HEK293 (cell line): ENCODE measurements at regions not wholly inside any gene's neighbourhood (a gene's known extent, or its start where the extent isn't known, plus 50 kb on each side); places are given as distances from the start of the nearest gene placed in this dataset.

Experiments used
- CTCF ChIA-PET: fragments of 350-600 bp; formaldehyde crosslinking; extraction: SDS; loops from one replicate; lab custom pipeline; 2021; ENCODE audit warnings: antibody characterized with exemption; lab: Yijun Ruan, JAX
- POLR2A ChIA-PET: fragments of 300-600 bp; formaldehyde crosslinking; extraction: SDS; loops from one replicate; lab custom pipeline; 2020; ENCODE audit warnings: antibody characterized with exemption, inconsistent platforms; lab: Yijun Ruan, JAX
- H3K27ac ChIP-seq: fragments of 200-500 bp; sonication (Bioruptor generic); 2 replicates; pipeline ENCODE4 v1.5.1; 2014; ENCODE audit warnings: low read depth, low read length, control low read depth, inconsistent platforms; ENCODE audit errors: extremely low read depth
- H3K36me3 ChIP-seq, 2 experiments: fragments of 200-500 bp in 1 of 2; sonication (Bioruptor generic) in 1 of 2; 1 replicate in 1 of 2; 2 replicates in 1 of 2; pipeline ENCODE4 v1.5.1; 2014 to 2017; ENCODE audit warnings: inconsistent platforms in 2 of 2, low read length in 2 of 2; ENCODE audit not compliant: control insufficient read depth in 2 of 2, insufficient read depth in 1 of 2
- H3K4me1 ChIP-seq: fragments of 200-500 bp; sonication (Bioruptor generic); 2 replicates; pipeline ENCODE4 v1.5.1; 2014; ENCODE audit warnings: mild to moderate bottlenecking, low read length, inconsistent platforms; ENCODE audit not compliant: control insufficient read depth, insufficient read depth
- H3K4me3 ChIP-seq: 2 replicates; pipeline ENCODE4 v1.5.1; 2011; ENCODE audit warnings: low read depth, mild to moderate bottlenecking, control low read depth, low read length, moderate library complexity
- H3K9me3 ChIP-seq: fragments of 200-500 bp; sonication (Bioruptor generic); 2 replicates; pipeline ENCODE4 v1.5.1; 2014; ENCODE audit warnings: low read depth, low read length, inconsistent platforms; ENCODE audit not compliant: control insufficient read depth, insufficient read depth
- HOXD13 ChIP-seq: sonication (generic); formaldehyde crosslinking; IDR thresholded peaks from 2 replicates; pipeline ENCODE4 v1.8.0; 2022; ENCODE audit warnings: missing genetic modification reagents, borderline replicate concordance
- SP2 ChIP-seq: fragments of 450-650 bp; formaldehyde crosslinking; IDR thresholded peaks from 2 replicates; pipeline ENCODE4 v1.5.1; 2016; ENCODE audit warnings: missing biosample characterization, missing genetic modification characterization
- ZBTB7A ChIP-seq: fragments of 450-650 bp; formaldehyde crosslinking; IDR thresholded peaks from 2 replicates; pipeline ENCODE4 v1.5.1; 2016; ENCODE audit warnings: low read depth, missing biosample characterization, missing genetic modification characterization
- ZNF133 ChIP-seq: fragments of 450-650 bp; formaldehyde crosslinking; IDR thresholded peaks from 2 replicates; pipeline ENCODE4 v1.5.1; 2016; ENCODE audit warnings: missing biosample characterization, missing genetic modification characterization
- ZNF138 ChIP-seq: fragments of 450-650 bp; formaldehyde crosslinking; IDR thresholded peaks from 2 replicates; pipeline ENCODE4 v1.5.1; 2016; ENCODE audit warnings: missing biosample characterization, missing genetic modification characterization, borderline replicate concordance
- ZNF184 ChIP-seq: fragments of 450-650 bp; IDR thresholded peaks from 2 replicates; pipeline ENCODE4 v1.5.1; 2018; ENCODE audit warnings: missing biosample characterization, mild to moderate bottlenecking, missing genetic modification characterization
- ZNF2 ChIP-seq: fragments of 450-650 bp; formaldehyde crosslinking; IDR thresholded peaks from 2 replicates; pipeline ENCODE4 v1.5.1; 2016; ENCODE audit warnings: missing biosample characterization, missing genetic modification characterization
- ZNF23 ChIP-seq: fragments of 450-650 bp; formaldehyde crosslinking; IDR thresholded peaks from 2 replicates; pipeline ENCODE4 v1.5.1; 2016; ENCODE audit warnings: missing biosample characterization, missing genetic modification characterization, borderline replicate concordance
- ZNF248 ChIP-seq: fragments of 450-650 bp; formaldehyde crosslinking; IDR thresholded peaks from 2 replicates; pipeline ENCODE4 v1.5.1; 2017; ENCODE audit warnings: missing biosample characterization, missing genetic modification characterization
- ZNF350 ChIP-seq: fragments of 450-650 bp; formaldehyde crosslinking; IDR thresholded peaks from 2 replicates; pipeline ENCODE4 v1.5.0; 2017; ENCODE audit warnings: missing biosample characterization, mild to moderate bottlenecking, missing genetic modification characterization
- ZNF366 ChIP-seq: fragments of 450-650 bp; formaldehyde crosslinking; conservative IDR thresholded peaks from 2 replicates; pipeline ENCODE4 v1.5.1; 2016; ENCODE audit warnings: missing biosample characterization, missing genetic modification characterization
- ZNF510 ChIP-seq: fragments of 450-650 bp; formaldehyde crosslinking; IDR thresholded peaks from 2 replicates; pipeline ENCODE4 v1.5.1; 2018; ENCODE audit warnings: mild to moderate bottlenecking, missing genetic modification characterization, missing biosample characterization; ENCODE audit not compliant: insufficient replicate concordance
- ZNF514 ChIP-seq: fragments of 450-650 bp; formaldehyde crosslinking; IDR thresholded peaks from 2 replicates; pipeline ENCODE4 v1.5.1; 2016; ENCODE audit warnings: missing biosample characterization, missing genetic modification characterization
- ZNF549 ChIP-seq: fragments of 450-650 bp; IDR thresholded peaks from 2 replicates; pipeline ENCODE4 v1.5.1; 2018; ENCODE audit warnings: missing biosample characterization, missing genetic modification characterization, mild to moderate bottlenecking, inconsistent platforms, moderate library complexity
- ZNF664 ChIP-seq: fragments of 450-650 bp; formaldehyde crosslinking; IDR thresholded peaks from 2 replicates; pipeline ENCODE4 v1.5.1; 2016; ENCODE audit warnings: missing biosample characterization, missing genetic modification characterization
- TF ChIP-seq, protein P1 (sequence below): fragments of 450-650 bp; formaldehyde crosslinking; IDR thresholded peaks from 2 replicates; pipeline ENCODE4 v1.5.1; 2016; ENCODE audit warnings: missing biosample characterization, missing genetic modification characterization
- TF ChIP-seq, protein P2 (sequence below): fragments of 450-650 bp; formaldehyde crosslinking; IDR thresholded peaks from 2 replicates; pipeline ENCODE4 v1.5.1; 2016; ENCODE audit warnings: missing biosample characterization, missing genetic modification characterization
- TF ChIP-seq, protein P3 (sequence below): fragments of 450-650 bp; formaldehyde crosslinking; IDR thresholded peaks from 2 replicates; pipeline ENCODE4 v1.5.1; 2016; ENCODE audit warnings: missing biosample characterization, missing genetic modification characterization, borderline replicate concordance
- TF ChIP-seq, protein P4 (sequence below): fragments of 450-650 bp; formaldehyde crosslinking; IDR thresholded peaks from 2 replicates; pipeline ENCODE4 v1.5.1; 2016; ENCODE audit warnings: missing biosample characterization, missing genetic modification characterization, low read depth

DNA sequence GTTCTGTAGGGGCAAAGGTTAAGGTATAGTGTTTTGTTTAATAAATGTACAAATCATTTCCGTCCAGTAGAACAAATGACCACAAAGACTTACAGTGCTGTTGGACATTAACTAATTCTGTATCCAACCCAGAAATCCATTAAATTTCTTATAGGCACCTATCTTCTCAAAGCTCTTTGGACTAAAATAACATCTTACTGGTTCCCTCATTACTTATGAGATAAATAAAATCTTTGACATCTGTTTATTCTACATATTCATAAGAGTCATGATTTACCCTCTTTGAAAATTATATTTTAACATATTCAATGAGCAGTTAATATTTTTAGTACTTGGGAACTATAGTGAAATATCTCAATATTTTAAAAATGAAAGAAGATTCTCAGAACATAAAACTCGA is 102.7 kb upstream of the G2E3 start:
- H3K9me3 ChIP-seq = no peaks in the 10 kb centered on the region
- CTCF ChIA-PET = no interaction called here

DNA sequence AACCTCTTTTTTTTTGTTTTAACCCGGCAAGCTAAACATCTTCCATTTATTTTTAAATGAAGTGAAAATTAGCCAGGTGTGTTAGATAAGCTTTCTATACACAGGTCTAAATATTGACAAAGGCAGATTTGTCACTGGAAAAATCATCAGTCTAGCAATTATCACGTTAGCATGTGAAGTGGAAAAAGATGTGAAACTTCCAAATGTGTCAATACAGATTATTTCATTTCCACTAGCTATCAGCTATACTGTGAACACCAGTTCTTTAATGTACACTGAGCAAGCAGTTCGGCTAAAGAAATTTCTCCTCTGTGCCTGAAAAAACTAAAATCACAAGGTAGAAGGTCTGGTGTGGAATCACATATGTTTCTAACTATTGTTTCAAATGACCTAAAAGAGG is 96.6 kb upstream of the G2E3 start:
- POLR2A ChIA-PET = no interaction called here
- no peaks in the 10 kb centered on the region for H3K9me3 ChIP-seq
- no peaks in the 10 kb centered on the region for H3K4me1 ChIP-seq
- no peaks in the 10 kb centered on the region for H3K36me3 ChIP-seq
- CTCF ChIA-PET = no interaction called here
- H3K4me3 ChIP-seq = no peak overlapping the region
- TF ChIP-seq, protein P1, sequence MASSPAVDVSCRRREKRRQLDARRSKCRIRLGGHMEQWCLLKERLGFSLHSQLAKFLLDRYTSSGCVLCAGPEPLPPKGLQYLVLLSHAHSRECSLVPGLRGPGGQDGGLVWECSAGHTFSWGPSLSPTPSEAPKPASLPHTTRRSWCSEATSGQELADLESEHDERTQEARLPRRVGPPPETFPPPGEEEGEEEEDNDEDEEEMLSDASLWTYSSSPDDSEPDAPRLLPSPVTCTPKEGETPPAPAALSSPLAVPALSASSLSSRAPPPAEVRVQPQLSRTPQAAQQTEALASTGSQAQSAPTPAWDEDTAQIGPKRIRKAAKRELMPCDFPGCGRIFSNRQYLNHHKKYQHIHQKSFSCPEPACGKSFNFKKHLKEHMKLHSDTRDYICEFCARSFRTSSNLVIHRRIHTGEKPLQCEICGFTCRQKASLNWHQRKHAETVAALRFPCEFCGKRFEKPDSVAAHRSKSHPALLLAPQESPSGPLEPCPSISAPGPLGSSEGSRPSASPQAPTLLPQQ (tag by site-specific recombination) = no peak
- TF ChIP-seq HOXD13 (CRISPR knock-in tag) = no peak
- no peak for TF ChIP-seq ZNF514 (tag by site-specific recombination)
- no peak for TF ChIP-seq ZNF23 (tag by site-specific recombination)
- TF ChIP-seq, protein P2, sequence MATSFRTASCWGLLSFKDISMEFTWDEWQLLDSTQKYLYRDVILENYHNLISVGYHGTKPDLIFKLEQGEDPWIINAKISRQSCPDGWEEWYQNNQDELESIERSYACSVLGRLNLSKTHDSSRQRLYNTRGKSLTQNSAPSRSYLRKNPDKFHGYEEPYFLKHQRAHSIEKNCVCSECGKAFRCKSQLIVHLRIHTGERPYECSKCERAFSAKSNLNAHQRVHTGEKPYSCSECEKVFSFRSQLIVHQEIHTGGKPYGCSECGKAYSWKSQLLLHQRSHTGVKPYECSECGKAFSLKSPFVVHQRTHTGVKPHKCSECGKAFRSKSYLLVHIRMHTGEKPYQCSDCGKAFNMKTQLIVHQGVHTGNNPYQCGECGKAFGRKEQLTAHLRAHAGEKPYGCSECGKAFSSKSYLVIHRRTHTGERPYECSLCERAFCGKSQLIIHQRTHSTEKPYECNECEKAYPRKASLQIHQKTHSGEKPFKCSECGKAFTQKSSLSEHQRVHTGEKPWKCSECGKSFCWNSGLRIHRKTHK (tag by site-specific recombination) = no peak
- TF ChIP-seq ZNF248 (tag by site-specific recombination) = no peak
- TF ChIP-seq ZNF350 (tag by site-specific recombination) = no peak
- TF ChIP-seq, protein P3, sequence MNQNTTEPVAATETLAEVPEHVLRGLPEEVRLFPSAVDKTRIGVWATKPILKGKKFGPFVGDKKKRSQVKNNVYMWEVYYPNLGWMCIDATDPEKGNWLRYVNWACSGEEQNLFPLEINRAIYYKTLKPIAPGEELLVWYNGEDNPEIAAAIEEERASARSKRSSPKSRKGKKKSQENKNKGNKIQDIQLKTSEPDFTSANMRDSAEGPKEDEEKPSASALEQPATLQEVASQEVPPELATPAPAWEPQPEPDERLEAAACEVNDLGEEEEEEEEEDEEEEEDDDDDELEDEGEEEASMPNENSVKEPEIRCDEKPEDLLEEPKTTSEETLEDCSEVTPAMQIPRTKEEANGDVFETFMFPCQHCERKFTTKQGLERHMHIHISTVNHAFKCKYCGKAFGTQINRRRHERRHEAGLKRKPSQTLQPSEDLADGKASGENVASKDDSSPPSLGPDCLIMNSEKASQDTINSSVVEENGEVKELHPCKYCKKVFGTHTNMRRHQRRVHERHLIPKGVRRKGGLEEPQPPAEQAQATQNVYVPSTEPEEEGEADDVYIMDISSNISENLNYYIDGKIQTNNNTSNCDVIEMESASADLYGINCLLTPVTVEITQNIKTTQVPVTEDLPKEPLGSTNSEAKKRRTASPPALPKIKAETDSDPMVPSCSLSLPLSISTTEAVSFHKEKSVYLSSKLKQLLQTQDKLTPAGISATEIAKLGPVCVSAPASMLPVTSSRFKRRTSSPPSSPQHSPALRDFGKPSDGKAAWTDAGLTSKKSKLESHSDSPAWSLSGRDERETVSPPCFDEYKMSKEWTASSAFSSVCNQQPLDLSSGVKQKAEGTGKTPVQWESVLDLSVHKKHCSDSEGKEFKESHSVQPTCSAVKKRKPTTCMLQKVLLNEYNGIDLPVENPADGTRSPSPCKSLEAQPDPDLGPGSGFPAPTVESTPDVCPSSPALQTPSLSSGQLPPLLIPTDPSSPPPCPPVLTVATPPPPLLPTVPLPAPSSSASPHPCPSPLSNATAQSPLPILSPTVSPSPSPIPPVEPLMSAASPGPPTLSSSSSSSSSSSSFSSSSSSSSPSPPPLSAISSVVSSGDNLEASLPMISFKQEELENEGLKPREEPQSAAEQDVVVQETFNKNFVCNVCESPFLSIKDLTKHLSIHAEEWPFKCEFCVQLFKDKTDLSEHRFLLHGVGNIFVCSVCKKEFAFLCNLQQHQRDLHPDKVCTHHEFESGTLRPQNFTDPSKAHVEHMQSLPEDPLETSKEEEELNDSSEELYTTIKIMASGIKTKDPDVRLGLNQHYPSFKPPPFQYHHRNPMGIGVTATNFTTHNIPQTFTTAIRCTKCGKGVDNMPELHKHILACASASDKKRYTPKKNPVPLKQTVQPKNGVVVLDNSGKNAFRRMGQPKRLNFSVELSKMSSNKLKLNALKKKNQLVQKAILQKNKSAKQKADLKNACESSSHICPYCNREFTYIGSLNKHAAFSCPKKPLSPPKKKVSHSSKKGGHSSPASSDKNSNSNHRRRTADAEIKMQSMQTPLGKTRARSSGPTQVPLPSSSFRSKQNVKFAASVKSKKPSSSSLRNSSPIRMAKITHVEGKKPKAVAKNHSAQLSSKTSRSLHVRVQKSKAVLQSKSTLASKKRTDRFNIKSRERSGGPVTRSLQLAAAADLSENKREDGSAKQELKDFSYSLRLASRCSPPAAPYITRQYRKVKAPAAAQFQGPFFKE (tag by site-specific recombination) = no peak
- no peak for TF ChIP-seq ZNF184 (tag by site-specific recombination)
- no peak for TF ChIP-seq SP2 (tag by site-specific recombination)
- no peak for TF ChIP-seq ZNF549 (tag by site-specific recombination)
- no peak for TF ChIP-seq ZBTB7A (tag by site-specific recombination)
- no peak for TF ChIP-seq ZNF133 (tag by site-specific recombination)
- TF ChIP-seq ZNF664 (tag by site-specific recombination) = no peak
- TF ChIP-seq ZNF366 = no peak
- no peak for TF ChIP-seq ZNF138 (tag by site-specific recombination)
- TF ChIP-seq, protein P4, sequence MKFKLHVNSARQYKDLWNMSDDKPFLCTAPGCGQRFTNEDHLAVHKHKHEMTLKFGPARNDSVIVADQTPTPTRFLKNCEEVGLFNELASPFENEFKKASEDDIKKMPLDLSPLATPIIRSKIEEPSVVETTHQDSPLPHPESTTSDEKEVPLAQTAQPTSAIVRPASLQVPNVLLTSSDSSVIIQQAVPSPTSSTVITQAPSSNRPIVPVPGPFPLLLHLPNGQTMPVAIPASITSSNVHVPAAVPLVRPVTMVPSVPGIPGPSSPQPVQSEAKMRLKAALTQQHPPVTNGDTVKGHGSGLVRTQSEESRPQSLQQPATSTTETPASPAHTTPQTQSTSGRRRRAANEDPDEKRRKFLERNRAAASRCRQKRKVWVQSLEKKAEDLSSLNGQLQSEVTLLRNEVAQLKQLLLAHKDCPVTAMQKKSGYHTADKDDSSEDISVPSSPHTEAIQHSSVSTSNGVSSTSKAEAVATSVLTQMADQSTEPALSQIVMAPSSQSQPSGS (tag by site-specific recombination) = no peak
- no peak overlapping the region for H3K27ac ChIP-seq

More for the DNA sequence above, 102.7 kb upstream of the G2E3 start:
- Histone ChIP-seq H3K27ac (no peak overlapping the region), H3K4me3 (no peak overlapping the region), H3K4me1 (no peaks in the 10 kb centered on the region), H3K36me3 (no peaks in the 10 kb centered on the region)
- TF ChIP-seq ZNF510 (tag by site-specific recombination) (peak; percentile 98), ZNF2 (tag by site-specific recombination) (no peak)
- POLR2A ChIA-PET = no interaction called here
